ENCODE measurements at regions not wholly inside any gene's neighbourhood (a gene's known extent, or its start where the extent isn't known, plus 50 kb on each side); places are given as distances from the start of the nearest gene placed in this dataset.

DNA sequence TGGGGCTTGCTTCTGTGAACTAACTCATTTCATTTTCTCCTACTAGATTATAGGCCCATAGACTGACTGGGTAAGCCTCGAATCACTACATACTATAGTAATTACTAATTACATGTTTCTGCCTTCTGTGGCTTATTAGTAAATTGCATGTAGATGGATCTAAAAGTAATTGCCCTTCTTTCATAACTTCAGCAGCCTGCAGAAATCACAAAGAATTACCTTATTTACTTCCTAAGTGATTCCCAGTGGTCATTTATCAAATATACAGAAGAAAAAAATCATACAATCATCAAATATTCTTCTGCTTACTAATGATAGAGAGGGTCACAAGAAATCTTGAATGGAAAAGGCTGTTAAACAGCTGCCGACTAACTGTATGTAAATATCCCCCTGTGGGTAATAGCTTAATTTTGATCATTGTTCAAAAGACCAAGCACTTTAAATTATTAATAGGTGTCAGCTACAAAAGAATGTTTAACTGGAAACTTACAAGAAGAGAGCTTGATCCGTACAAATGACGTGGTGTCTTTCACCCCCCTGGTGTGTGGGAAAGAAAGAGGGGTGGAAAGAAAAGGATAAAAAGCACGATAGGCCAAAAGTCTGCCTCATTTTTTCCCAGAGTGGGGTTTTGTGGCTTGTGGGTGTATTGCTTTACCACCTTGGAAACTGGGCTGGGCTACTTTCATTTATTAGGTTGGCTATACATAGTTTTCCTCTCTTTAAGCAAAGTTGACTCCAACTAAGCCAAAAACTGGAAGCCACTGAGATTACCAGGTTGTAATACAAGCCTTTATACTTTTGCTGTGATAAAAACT lies 361.8 kb upstream of the ZMIZ1 start:
- Histone ChIP-seq H3K9me3 (no peaks in the 10 kb centered on the region), H3K4me1 (no peaks in the 10 kb centered on the region), H3K27ac (no peak overlapping the region), H3K4me3 (no peak overlapping the region), H3K36me3 (no peaks in the 10 kb centered on the region), H3K27me3 (no peaks in the 10 kb centered on the region)
- DNase-seq (no peak), ATAC-seq (no peak)
- intact Hi-C loops (cut with DNase I) = no loop called here
- TF ChIP-seq POLR2A (IDR thresholded peaks at IDR 0.05) = no peak
- TF ChIP-seq, protein P1, sequence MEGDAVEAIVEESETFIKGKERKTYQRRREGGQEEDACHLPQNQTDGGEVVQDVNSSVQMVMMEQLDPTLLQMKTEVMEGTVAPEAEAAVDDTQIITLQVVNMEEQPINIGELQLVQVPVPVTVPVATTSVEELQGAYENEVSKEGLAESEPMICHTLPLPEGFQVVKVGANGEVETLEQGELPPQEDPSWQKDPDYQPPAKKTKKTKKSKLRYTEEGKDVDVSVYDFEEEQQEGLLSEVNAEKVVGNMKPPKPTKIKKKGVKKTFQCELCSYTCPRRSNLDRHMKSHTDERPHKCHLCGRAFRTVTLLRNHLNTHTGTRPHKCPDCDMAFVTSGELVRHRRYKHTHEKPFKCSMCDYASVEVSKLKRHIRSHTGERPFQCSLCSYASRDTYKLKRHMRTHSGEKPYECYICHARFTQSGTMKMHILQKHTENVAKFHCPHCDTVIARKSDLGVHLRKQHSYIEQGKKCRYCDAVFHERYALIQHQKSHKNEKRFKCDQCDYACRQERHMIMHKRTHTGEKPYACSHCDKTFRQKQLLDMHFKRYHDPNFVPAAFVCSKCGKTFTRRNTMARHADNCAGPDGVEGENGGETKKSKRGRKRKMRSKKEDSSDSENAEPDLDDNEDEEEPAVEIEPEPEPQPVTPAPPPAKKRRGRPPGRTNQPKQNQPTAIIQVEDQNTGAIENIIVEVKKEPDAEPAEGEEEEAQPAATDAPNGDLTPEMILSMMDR (IDR thresholded peaks at IDR 0.05) = no peak
- 78% methylated on average over 5 of the region's 5 CpGs for WGBS (ENCODE audit: insufficient coverage, low coverage, low lambda C conversion rate, missing lambda C conversion rate)

DNA sequence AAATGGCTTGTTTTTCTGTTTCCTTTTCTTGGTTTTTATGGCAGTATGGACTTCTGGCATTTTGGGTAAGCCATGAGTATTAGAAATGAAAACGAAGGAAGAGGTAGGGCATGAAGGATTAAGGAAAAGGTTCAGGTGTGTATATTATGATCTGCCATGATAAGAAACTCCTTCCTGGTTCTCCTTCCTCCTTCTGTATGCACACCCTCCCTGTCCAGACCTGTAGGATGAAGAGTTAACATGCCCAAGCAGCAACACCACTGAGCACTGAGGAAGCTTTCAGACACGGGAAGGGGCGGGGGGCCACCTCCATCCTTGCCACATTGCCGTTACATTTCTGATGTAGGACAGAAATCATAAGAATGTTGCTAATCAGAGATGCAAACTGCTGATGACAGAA lies 361.0 kb upstream of the ZMIZ1 start:
- Histone ChIP-seq H3K27ac (no peak overlapping the region), H3K36me3 (no peaks in the 10 kb centered on the region), H3K27me3 (no peaks in the 10 kb centered on the region), H3K4me3 (no peak overlapping the region), H3K4me1 (no peaks in the 10 kb centered on the region), H3K9me3 (no peaks in the 10 kb centered on the region)
- ATAC-seq = no peak
- no peak for DNase-seq
- intact Hi-C loops (cut with DNase I) = no loop called here
- no peak for TF ChIP-seq POLR2A (IDR thresholded peaks at IDR 0.05)
- TF ChIP-seq, protein P1 (IDR thresholded peaks at IDR 0.05) = no peak
- WGBS (ENCODE audit: insufficient coverage, low coverage, low lambda C conversion rate, missing lambda C conversion rate) = 79% methylated on average over 4 of the region's 4 CpGs

DNA sequence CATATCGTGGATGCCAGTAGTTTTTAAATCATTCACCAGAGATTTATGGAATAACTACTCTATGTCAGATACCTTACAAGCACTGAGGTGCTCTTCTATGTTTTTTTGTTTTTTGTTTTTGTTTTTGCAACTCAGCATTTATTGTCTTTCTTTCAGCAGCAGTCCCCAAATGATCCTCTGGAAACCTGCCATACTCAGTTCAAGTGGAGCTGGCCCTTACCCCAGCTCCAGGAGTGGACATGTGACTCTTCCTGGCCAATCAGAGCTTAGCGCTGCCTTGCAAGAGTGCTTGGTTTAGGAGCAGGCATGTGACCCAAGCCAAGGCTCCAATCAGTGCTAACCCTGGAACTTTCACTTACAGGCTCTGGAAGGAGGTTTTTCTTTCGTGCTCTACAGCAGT lies 356.6 kb upstream of the ZMIZ1 start:
- H3K4me3 ChIP-seq = no peak overlapping the region
- WGBS (ENCODE audit: insufficient coverage, low coverage, low lambda C conversion rate, missing lambda C conversion rate) = 90% methylated on average over 3 of the region's 3 CpGs
- H3K4me1 ChIP-seq = no peaks in the 10 kb centered on the region
- TF ChIP-seq, protein P1 (IDR thresholded peaks at IDR 0.05) = no peak
- no peak for TF ChIP-seq POLR2A (IDR thresholded peaks at IDR 0.05)
- H3K36me3 ChIP-seq = no peaks in the 10 kb centered on the region
- intact Hi-C loops (cut with DNase I) = no loop called here
- ATAC-seq (no peak), DNase-seq (no peak)
- H3K9me3 ChIP-seq = no peaks in the 10 kb centered on the region
- no peak overlapping the region for H3K27ac ChIP-seq
- H3K27me3 ChIP-seq = no peaks in the 10 kb centered on the region

DNA sequence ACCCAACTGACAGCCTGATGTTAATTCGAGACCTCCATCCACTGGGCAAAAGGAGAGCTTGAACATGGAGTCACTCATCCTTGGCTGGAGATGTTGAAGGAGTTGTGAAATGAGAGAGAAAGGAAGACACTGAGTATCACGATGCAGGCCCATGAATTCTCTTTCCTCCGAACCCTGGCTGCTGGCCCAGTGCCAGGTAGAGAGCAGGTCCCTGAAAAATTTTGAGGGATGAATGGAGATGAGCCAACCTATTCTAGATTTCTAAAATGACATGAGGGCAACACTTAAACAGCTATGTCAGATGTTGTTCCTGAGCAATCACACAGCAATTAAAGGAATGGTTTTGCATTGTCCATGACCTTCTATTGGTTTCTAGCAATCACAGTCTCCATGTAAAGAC lies 355.1 kb upstream of the ZMIZ1 start:
- H3K4me3 ChIP-seq = no peak overlapping the region
- WGBS (ENCODE audit: insufficient coverage, low coverage, low lambda C conversion rate, missing lambda C conversion rate) = 43% methylated on average over 3 of the region's 3 CpGs
- no peaks in the 10 kb centered on the region for H3K27me3 ChIP-seq
- H3K27ac ChIP-seq = no peak overlapping the region
- no peaks in the 10 kb centered on the region for H3K9me3 ChIP-seq
- TF ChIP-seq, protein P1 (IDR thresholded peaks at IDR 0.05) = no peak
- TF ChIP-seq POLR2A (IDR thresholded peaks at IDR 0.05) = no peak
- no peaks in the 10 kb centered on the region for H3K4me1 ChIP-seq
- intact Hi-C loops (cut with DNase I) = no loop called here
- ATAC-seq = no peak
- no peak for DNase-seq
- no peaks in the 10 kb centered on the region for H3K36me3 ChIP-seq

All from right lobe of liver (tissue), 6 donors.